A673 (cell line): ENCODE measurements at regions not wholly inside any gene's neighbourhood (a gene's known extent, or its start where the extent isn't known, plus 50 kb on each side); places are given as distances from the start of the nearest gene placed in this dataset.
A peak's percentile ranks its signal among the peaks of the same experiment; 100 is the strongest.

Source experiments
- BruUV-seq: library from RNA; stranded (reverse); fragments of 400-500 nt; replicated peaks from 2 replicates; lab custom pipeline; 2021; lab: Mats Ljungman, UMichigan
- CTCF ChIA-PET: fragments of 300-600 bp; sonication (Branson Sonifier 250); formaldehyde crosslinking; loops from one replicate; lab custom pipeline; 2022; ENCODE audit warnings: antibody characterized with exemption; lab: Charles Lee
- POLR2A ChIA-PET: fragments of 300-600 bp; sonication (Branson Sonifier 250); formaldehyde crosslinking; loops from one replicate; lab custom pipeline; 2022; ENCODE audit warnings: antibody characterized with exemption; ENCODE audit not compliant: low non-redundant PET; lab: Charles Lee
- DNase-seq: peaks from one replicate; pipeline ENCODE4 v3.0.0-alpha.2; 2015; ENCODE audit warnings: low spot score
- H3K27ac ChIP-seq: fragments of 200-600 bp; sonication (generic); 2 replicates; pipeline ENCODE4 v1.5.1; 2016; ENCODE audit warnings: mixed run types, low read depth, mild to moderate bottlenecking, mixed read lengths, antibody characterized with exemption, low read length; ENCODE audit not compliant: poor library complexity, severe bottlenecking
- H3K27me3 ChIP-seq: fragments of 200-600 bp; sonication (generic); replicated peaks from 2 replicates; pipeline ENCODE4 v1.6.1; 2017; ENCODE audit warnings: mixed run types, low read depth, mild to moderate bottlenecking, mixed read lengths, antibody characterized with exemption, low read length; ENCODE audit not compliant: insufficient read depth, poor library complexity
- H3K36me3 ChIP-seq: fragments of 200-600 bp; sonication (generic); 2 replicates; pipeline ENCODE4 v1.6.1; 2016; ENCODE audit warnings: mixed run types, mild to moderate bottlenecking, mixed read lengths, antibody characterized with exemption, low read length; ENCODE audit not compliant: insufficient read depth, poor library complexity, severe bottlenecking
- H3K4me1 ChIP-seq: fragments of 200-600 bp; sonication (generic); 2 replicates; pipeline ENCODE4 v1.6.1; 2017; ENCODE audit warnings: mixed run types, mild to moderate bottlenecking, mixed read lengths, antibody characterized with exemption, low read length; ENCODE audit not compliant: insufficient read depth, poor library complexity, severe bottlenecking
- H3K4me3 ChIP-seq: fragments of 200-600 bp; sonication (generic); 2 replicates; pipeline ENCODE4 v1.5.1; 2016; ENCODE audit warnings: low read depth, mixed run types, mild to moderate bottlenecking, mixed read lengths, low read length; ENCODE audit not compliant: poor library complexity, severe bottlenecking
- H3K9me3 ChIP-seq: fragments of 200-600 bp; sonication (generic); 2 replicates; pipeline ENCODE4 v1.6.1; 2016; ENCODE audit warnings: mixed run types, low read depth, mild to moderate bottlenecking, mixed read lengths, antibody characterized with exemption, low read length; ENCODE audit not compliant: poor library complexity, severe bottlenecking
- EZH2 ChIP-seq: fragments of 200-600 bp; sonication (generic); IDR thresholded peaks from 2 replicates; pipeline ENCODE4 v1.6.1; 2017; ENCODE audit warnings: borderline replicate concordance, low read depth, mild to moderate bottlenecking, mixed read lengths, antibody characterized with exemption, low read length; ENCODE audit not compliant: poor library complexity, severe bottlenecking
- intact Hi-C: fragments of 100-400 bp; cut with micrococcal nuclease; formaldehyde crosslinking; loops from one replicate; pipeline ENCODE4 v1.10.0; 2022; ENCODE audit not compliant: unreplicated experiment
- TF ChIP-seq, protein P1 (sequence below): fragments of 300-800, 200-600 bp; sonication (generic); conservative IDR thresholded peaks from 2 replicates; pipeline ENCODE4 v1.5.1; 2017; ENCODE audit warnings: low read depth, mild to moderate bottlenecking, antibody characterized with exemption, low read length, moderate library complexity, mixed read lengths

GRCh38 chr11:119481667-119482400, 58.9 kb upstream of the THY1 start:
- BruUV-seq: no TSS peak
- Histone ChIP-seq H3K27me3 (no peaks in the 10 kb centered on the region), H3K36me3 (no peaks in the 10 kb centered on the region), H3K4me3 (no peak overlapping the region), H3K9me3 (no peaks in the 10 kb centered on the region), H3K27ac (no peak overlapping the region), H3K4me1 (no peaks in the 10 kb centered on the region)
- DNase-seq: no peak
- intact Hi-C loops: loop anchor here (1.0 to 5.0 kb wide), 6 partner anchors 53 to 627 kb away; partner anchors contain the start of gene NECTIN1
- TF ChIP-seq, protein P1, sequence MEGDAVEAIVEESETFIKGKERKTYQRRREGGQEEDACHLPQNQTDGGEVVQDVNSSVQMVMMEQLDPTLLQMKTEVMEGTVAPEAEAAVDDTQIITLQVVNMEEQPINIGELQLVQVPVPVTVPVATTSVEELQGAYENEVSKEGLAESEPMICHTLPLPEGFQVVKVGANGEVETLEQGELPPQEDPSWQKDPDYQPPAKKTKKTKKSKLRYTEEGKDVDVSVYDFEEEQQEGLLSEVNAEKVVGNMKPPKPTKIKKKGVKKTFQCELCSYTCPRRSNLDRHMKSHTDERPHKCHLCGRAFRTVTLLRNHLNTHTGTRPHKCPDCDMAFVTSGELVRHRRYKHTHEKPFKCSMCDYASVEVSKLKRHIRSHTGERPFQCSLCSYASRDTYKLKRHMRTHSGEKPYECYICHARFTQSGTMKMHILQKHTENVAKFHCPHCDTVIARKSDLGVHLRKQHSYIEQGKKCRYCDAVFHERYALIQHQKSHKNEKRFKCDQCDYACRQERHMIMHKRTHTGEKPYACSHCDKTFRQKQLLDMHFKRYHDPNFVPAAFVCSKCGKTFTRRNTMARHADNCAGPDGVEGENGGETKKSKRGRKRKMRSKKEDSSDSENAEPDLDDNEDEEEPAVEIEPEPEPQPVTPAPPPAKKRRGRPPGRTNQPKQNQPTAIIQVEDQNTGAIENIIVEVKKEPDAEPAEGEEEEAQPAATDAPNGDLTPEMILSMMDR: no peak; the same call in 1 of the 2 replicates
- TF ChIP-seq EZH2: no peak
- ChIA-PET POLR2A (no interaction called here), CTCF (interaction anchor here (0.9 kb wide), 1 partner anchor 136 kb away, joined by 3 read pairs; no protein-coding TSS in a partner anchor)

DNA sequence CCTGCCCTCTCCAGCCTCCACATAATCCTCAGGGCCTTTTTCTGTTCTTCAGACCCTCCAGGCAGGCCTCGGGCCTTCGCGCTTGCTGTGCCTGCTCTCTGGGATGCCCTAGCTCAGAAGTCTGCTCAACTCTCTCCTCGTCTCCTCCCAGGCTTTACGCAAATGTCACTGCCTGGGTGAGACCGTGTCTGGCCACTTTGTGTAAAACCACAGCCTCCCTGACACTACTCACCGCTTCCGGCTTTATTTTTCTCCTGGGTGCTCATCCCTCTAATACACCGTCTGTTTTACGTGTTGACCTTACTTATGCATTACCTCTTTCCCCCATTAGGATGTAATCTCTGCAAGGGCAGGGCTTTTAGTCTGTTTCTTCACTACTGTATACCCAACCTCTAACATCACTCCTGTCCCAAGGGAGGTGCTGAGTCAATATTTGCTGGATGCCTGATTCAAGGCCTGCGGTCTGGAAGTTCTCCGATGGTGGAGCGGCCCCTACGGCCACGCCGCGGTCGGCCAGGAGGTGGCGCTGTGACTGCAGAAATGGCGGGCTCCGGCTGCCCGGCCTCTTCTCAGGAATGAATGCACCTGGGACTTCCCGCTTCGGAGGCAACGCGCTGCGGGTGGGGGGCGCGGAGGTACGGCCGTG, 58.2 kb upstream of the THY1 start:
- no peak for TF ChIP-seq EZH2
- TF ChIP-seq, protein P1: peak; percentile 100
- POLR2A ChIA-PET: no interaction called here
- Histone ChIP-seq H3K9me3 (no peaks in the 10 kb centered on the region), H3K4me3 (no peak overlapping the region), H3K36me3 (no peaks in the 10 kb centered on the region), H3K27me3 (no peaks in the 10 kb centered on the region), H3K27ac (no peak overlapping the region), H3K4me1 (no peaks in the 10 kb centered on the region)
- intact Hi-C loops: loop anchor here (1.0 to 5.0 kb wide), 6 partner anchors 54 to 628 kb away; partner anchors contain the start of gene NECTIN1
- BruUV-seq: no TSS peak
- CTCF ChIA-PET: interaction anchor here (0.9 to 1.3 kb wide), 2 partner anchors 53 to 137 kb away, joined by 3 to 4 read pairs; no protein-coding TSS in a partner anchor
- peak; percentile 81 for DNase-seq

DNA sequence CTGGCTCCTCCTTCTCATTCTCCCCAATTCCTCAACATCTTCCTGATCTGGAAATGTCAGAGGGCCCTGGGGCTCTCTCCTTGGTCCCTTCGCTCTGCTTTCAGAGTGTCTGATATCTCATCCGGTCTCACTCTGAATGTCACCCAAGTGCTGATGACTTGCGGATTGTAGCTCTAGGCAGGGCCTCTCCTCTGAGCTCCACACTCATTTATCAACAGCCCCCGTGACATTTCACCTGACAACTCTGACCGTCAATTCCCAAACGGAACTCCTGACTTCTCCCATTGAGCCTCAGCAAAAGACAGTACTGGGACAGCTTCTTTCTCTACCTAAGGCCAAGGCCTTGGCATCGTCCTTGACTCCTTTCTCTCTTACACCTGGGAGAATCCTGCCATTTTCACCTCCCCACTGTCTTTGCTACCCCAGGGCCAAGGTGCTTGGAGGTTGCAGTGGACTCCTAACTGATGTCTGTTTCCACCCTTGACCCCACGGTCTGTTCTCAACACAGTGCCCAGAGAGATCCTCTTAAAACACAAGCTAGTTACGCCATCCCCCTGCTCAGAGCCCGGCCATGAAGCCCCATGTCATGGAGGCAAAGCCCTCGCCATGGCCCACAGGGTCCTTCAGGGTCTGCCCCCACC, 57.5 kb upstream of the THY1 start:
- TF ChIP-seq, protein P1: no peak
- no peak for TF ChIP-seq EZH2
- DNase-seq: no peak
- Histone ChIP-seq H3K27ac (no peak overlapping the region), H3K4me3 (no peak overlapping the region), H3K4me1 (no peaks in the 10 kb centered on the region), H3K27me3 (no peaks in the 10 kb centered on the region), H3K9me3 (no peaks in the 10 kb centered on the region), H3K36me3 (no peaks in the 10 kb centered on the region)
- BruUV-seq: no TSS peak
- ChIA-PET CTCF (interaction anchor here (1.3 kb wide), 1 partner anchor 54 kb away, joined by 4 read pairs; no protein-coding TSS in a partner anchor), POLR2A (no interaction called here)
- intact Hi-C loops: loop anchor here (1.0 to 5.0 kb wide), 6 partner anchors 54 to 628 kb away; partner anchors contain the start of gene NECTIN1
